ENCODE measurements at regions not wholly inside any gene's neighbourhood (a gene's known extent, or its start where the extent isn't known, plus 50 kb on each side); places are given as distances from the start of the nearest gene placed in this dataset.

GRCh38 chr1:222404710-222405109 lies 143.2 kb downstream of the HHIPL2 start:
- H3K4me2 ChIP-seq (ENCODE audit: low read length), result peak overlapping the region; percentile 68

GRCh38 chr1:222399197-222399596 lies 148.7 kb downstream of the HHIPL2 start:
- no peaks in the 10 kb centered on the region for H4K20me1 ChIP-seq (ENCODE audit: low read length)
- intact Hi-C loops (cut with micrococcal nuclease), result no loop called here
- TF ChIP-seq EZH2 (IDR thresholded peaks at IDR 0.05; ENCODE audit: low read length, unreplicated experiment), result no peak
- H3K4me3 ChIP-seq (ENCODE audit: low read length), result no peak overlapping the region
- no peak overlapping the region for H3K27ac ChIP-seq (ENCODE audit: low read length)
- ATAC-seq (no peak), DNase-seq (no peak)
- no peak overlapping the region for H3K9ac ChIP-seq (ENCODE audit: low read length)
- CTCF ChIA-PET, result no interaction called here
- no peak overlapping the region for H3K4me2 ChIP-seq (ENCODE audit: low read length)
- H3K4me1 ChIP-seq (ENCODE audit: insufficient read depth, low read length), result no peaks in the 10 kb centered on the region
- H3K36me3 ChIP-seq (ENCODE audit: low read depth, low read length), result no peaks in the 10 kb centered on the region
- no peaks in the 10 kb centered on the region for H3K9me2 ChIP-seq (replicated peaks; ENCODE audit: low read length)
- no peaks in the 10 kb centered on the region for H3K79me2 ChIP-seq (ENCODE audit: low read length)
- no peaks in the 10 kb centered on the region for H3F3A ChIP-seq (ENCODE audit: low read length, unreplicated experiment)
- peaks cover 32% of the 10 kb centered on the region for H3K27me3 ChIP-seq (ENCODE audit: low read length)
- BruUV-seq (replicated peaks), result no TSS peak
- H3K9me3 ChIP-seq (ENCODE audit: low read length), result no peaks in the 10 kb centered on the region
- POLR2A ChIA-PET (ENCODE audit: unreplicated experiment), result no interaction called here
- H2AFZ ChIP-seq (ENCODE audit: low read length), result no peak overlapping the region

More at GRCh38 chr1:222404710-222405109, 143.2 kb downstream of the HHIPL2 start:
- no peaks in the 10 kb centered on the region for H3K9me3 ChIP-seq (ENCODE audit: low read length)
- intact Hi-C loops (cut with micrococcal nuclease), result no loop called here
- H3K9me2 ChIP-seq (replicated peaks; ENCODE audit: low read length), result no peaks in the 10 kb centered on the region
- no TSS peak for BruUV-seq (replicated peaks)
- H2AFZ ChIP-seq (ENCODE audit: low read length), result peak overlapping the region; percentile 54; the same call in 1 of the 2 replicates
- ChIA-PET POLR2A (ENCODE audit: unreplicated experiment) (no interaction called here), CTCF (no interaction called here)
- ATAC-seq (no peak), DNase-seq (no peak)
- no peaks in the 10 kb centered on the region for H3K79me2 ChIP-seq (ENCODE audit: low read length)
- no peaks in the 10 kb centered on the region for H4K20me1 ChIP-seq (ENCODE audit: low read length)
- H3F3A ChIP-seq (ENCODE audit: low read length, unreplicated experiment), result no peaks in the 10 kb centered on the region
- H3K9ac ChIP-seq (ENCODE audit: low read length), result no peak overlapping the region
- no peaks in the 10 kb centered on the region for H3K4me1 ChIP-seq (ENCODE audit: insufficient read depth, low read length)
- TF ChIP-seq EZH2phosphoT487 (IDR thresholded peaks at IDR 0.05; ENCODE audit: borderline replicate concordance, low read length), result no peak
- TF ChIP-seq EZH2 (IDR thresholded peaks at IDR 0.05; ENCODE audit: low read length, unreplicated experiment), result no peak
- no peak for TF ChIP-seq CTCF (conservative IDR thresholded peaks at IDR 0.05; ENCODE audit: low read depth, low read length)
- peak overlapping the region; percentile 52 for H3K4me3 ChIP-seq (ENCODE audit: low read length)
- no peaks in the 10 kb centered on the region for H3K36me3 ChIP-seq (ENCODE audit: low read depth, low read length)
- H3K27me3 ChIP-seq (ENCODE audit: low read length), result peaks cover 34% of the 10 kb centered on the region
- H3K27ac ChIP-seq (ENCODE audit: low read length), result no peak overlapping the region

- intact Hi-C loops (cut with micrococcal nuclease), result no loop called here
- no peak overlapping the region for H3K4me3 ChIP-seq (ENCODE audit: low read length)
- no peaks in the 10 kb centered on the region for H3K9me2 ChIP-seq (replicated peaks; ENCODE audit: low read length)
- no peak overlapping the region for H3K9ac ChIP-seq (ENCODE audit: low read length)
- H3K36me3 ChIP-seq (ENCODE audit: low read depth, low read length), result no peaks in the 10 kb centered on the region
- no peak overlapping the region for H3K4me2 ChIP-seq (ENCODE audit: low read length)
- no peaks in the 10 kb centered on the region for H3K79me2 ChIP-seq (ENCODE audit: low read length)
- H3K9me3 ChIP-seq (ENCODE audit: low read length), result no peaks in the 10 kb centered on the region
- no peaks in the 10 kb centered on the region for H3K4me1 ChIP-seq (ENCODE audit: insufficient read depth, low read length)
- BruUV-seq (replicated peaks), result no TSS peak
- peaks cover 13% of the 10 kb centered on the region; the same call in 1 of the 2 replicates for H3K27me3 ChIP-seq (ENCODE audit: low read length)
- TF ChIP-seq EZH2 (IDR thresholded peaks at IDR 0.05; ENCODE audit: low read length, unreplicated experiment), result no peak
- no peak for TF ChIP-seq EZH2phosphoT487 (IDR thresholded peaks at IDR 0.05; ENCODE audit: borderline replicate concordance, low read length)
- TF ChIP-seq CTCF (conservative IDR thresholded peaks at IDR 0.05; ENCODE audit: low read depth, low read length), result no peak
- ChIA-PET POLR2A (ENCODE audit: unreplicated experiment) (no interaction called here), CTCF (no interaction called here)
- no peak overlapping the region for H3K27ac ChIP-seq (ENCODE audit: low read length)
- no peak for DNase-seq
- ATAC-seq, result no peak
- H2AFZ ChIP-seq (ENCODE audit: low read length), result no peak overlapping the region
- H3F3A ChIP-seq (ENCODE audit: low read length, unreplicated experiment), result no peaks in the 10 kb centered on the region
- H4K20me1 ChIP-seq (ENCODE audit: low read length), result no peaks in the 10 kb centered on the region
Observed at GRCh38 chr1:222394224-222394623, 153.7 kb downstream of the HHIPL2 start.

All from PC-3 (cell line).